HFF-Myc (cell line): ENCODE measurements at regions not wholly inside any gene's neighbourhood (a gene's known extent, or its start where the extent isn't known, plus 50 kb on each side); places are given as distances from the start of the nearest gene placed in this dataset.
A peak's percentile ranks its signal among the peaks of the same experiment; 100 is the strongest.

Source experiments
- DNase-seq: peaks from one replicate; pipeline ENCODE4 v3.0.0-alpha.2; 2011; ENCODE audit warnings: low read depth; ENCODE audit errors: extremely low read depth
- H3K4me3 ChIP-seq: replicated peaks from 2 replicates; pipeline ENCODE4 v1.5.1; 2011; ENCODE audit warnings: low read depth, mild to moderate bottlenecking, control low read depth, low read length
- CTCF ChIP-seq: IDR thresholded peaks from 2 replicates; pipeline ENCODE4 v1.5.1; 2012; ENCODE audit warnings: mild to moderate bottlenecking, low read depth, low read length, control low read depth; ENCODE audit errors: missing control alignments

GRCh38 chr12:47378907-47379306 lies 299.1 kb upstream of the AMIGO2 start:
- no peak for TF ChIP-seq CTCF
- no peak for DNase-seq
- no peak overlapping the region for H3K4me3 ChIP-seq

- TF ChIP-seq CTCF = no peak
- no peak overlapping the region for H3K4me3 ChIP-seq
- DNase-seq = no peak
Observed at GRCh38 chr12:47378222-47378582, 298.4 kb upstream of the AMIGO2 start.

DNA sequence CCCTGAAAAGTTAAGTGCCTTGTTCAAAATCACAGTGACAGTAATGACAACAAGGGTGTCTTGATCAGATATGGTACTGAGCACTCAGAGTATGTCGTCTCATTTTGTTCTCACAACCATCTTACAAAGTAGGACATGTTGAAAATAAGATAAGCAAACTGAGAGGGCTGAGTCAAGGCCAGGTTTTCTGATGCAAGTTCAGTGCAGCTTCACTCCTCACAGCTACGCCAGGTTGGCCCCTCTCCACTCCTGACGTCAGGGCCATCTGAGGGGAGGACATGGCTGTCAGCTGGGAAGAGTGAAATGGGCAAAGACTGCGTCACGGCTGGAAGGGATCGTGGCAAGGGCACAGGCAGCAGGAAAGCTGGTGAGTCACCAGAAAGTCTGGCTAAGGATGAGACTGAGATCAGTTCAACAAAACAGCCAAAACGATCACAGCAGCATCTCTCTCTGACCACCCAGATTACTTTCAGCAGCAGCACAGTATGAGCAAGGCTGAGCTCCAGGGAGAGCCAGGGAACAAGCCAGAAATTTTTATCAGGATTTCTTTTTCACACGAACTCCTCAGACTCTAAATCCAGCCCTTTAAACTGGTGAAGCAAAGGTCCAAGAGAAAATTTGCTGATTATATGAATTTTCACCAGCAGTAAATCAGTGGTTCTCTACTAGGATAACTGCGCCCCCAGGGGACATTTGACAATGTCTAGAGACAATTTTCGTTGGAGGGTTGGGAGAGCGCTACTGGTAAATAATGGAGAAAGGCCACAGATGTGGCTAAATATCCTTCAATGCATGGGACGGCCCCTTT lies 297.9 kb upstream of the AMIGO2 start:
- peak; percentile 76 for DNase-seq
- no peak for TF ChIP-seq CTCF
- no peak overlapping the region for H3K4me3 ChIP-seq

DNA sequence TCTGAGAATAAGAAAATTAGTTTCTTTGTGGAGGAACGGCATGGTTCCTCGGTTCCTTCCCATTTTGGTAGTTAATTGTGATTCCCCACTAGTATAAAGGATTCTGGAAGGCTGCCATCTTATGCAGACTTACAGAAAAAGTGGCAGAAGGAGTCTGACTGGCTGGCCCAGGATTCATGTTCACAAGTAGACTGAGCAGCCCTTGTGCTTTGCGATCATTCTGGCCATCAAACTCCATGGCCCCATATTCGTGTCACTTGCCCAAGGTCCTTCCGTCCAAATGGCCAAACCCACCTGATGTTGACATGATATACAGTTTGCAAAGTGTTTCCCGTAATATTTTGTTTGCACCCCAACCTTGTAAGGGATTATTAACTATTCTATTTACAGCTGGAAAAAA lies 297.2 kb upstream of the AMIGO2 start:
- no peak for TF ChIP-seq CTCF
- no peak for DNase-seq
- H3K4me3 ChIP-seq = no peak overlapping the region

GRCh38 chr12:47373554-47374150 lies 293.9 kb upstream of the AMIGO2 start:
- no peak for DNase-seq
- TF ChIP-seq CTCF = no peak

GRCh38 chr12:47370421-47370820 lies 290.7 kb upstream of the AMIGO2 start:
- no peak overlapping the region for H3K4me3 ChIP-seq
- no peak for DNase-seq
- TF ChIP-seq CTCF = no peak

More at GRCh38 chr12:47373554-47374150, 293.9 kb upstream of the AMIGO2 start:
- no peak overlapping the region for H3K4me3 ChIP-seq
